Suprapubic skin (tissue), 3 donors: ENCODE measurements at regions not wholly inside any gene's neighbourhood (a gene's known extent, or its start where the extent isn't known, plus 50 kb on each side); places are given as distances from the start of the nearest gene placed in this dataset.

Source experiments
- CTCF ChIP-seq, 2 donors: fragments of 200-600 bp in 1 of 2; fragments of 450-650 bp in 1 of 2; sonication (generic) in 1 of 2; IDR thresholded peaks; one replicate each; pipeline ENCODE4 v1.5.1; 2016 to 2019; ENCODE audit warnings: antibody characterized with exemption in 2 of 2, mild to moderate bottlenecking in 1 of 2, moderate library complexity in 1 of 2
- POLR2A ChIP-seq, 2 donors: fragments of 450-650 bp; IDR thresholded peaks; one replicate each; pipeline ENCODE4 v1.6.1; 2017; ENCODE audit warnings: antibody characterized with exemption in 2 of 2, mild to moderate bottlenecking in 2 of 2, moderate library complexity in 2 of 2

GRCh38 chr11:104464691-104465090 is 300.7 kb upstream of the PDGFD start:
- no peak for TF ChIP-seq CTCF (IDR thresholded peaks at IDR 0.05)
- no peak for TF ChIP-seq POLR2A (IDR thresholded peaks at IDR 0.05)
